K562 (cell line): ENCODE measurements at regions not wholly inside any gene's neighbourhood (a gene's known extent, or its start where the extent isn't known, plus 50 kb on each side); places are given as distances from the start of the nearest gene placed in this dataset.

ENCODE experiments used
- ATAC-seq: fragments of 200-7000 bp; cut with Tn5 transposase; 3 replicates; pipeline ENCODE4 v1.9.1; 2020; ENCODE audit warnings: moderate library complexity
- BruUV-seq: library from RNA; stranded (reverse); fragments of 400-500 nt; replicated peaks from 2 replicates; lab custom pipeline; 2021; lab: Mats Ljungman, UMichigan
- CTCF ChIA-PET: fragments of 300-600 bp; formaldehyde crosslinking; extraction: SDS; loops from one replicate; lab custom pipeline; 2021; ENCODE audit warnings: low intra/inter-chr PET ratio; lab: Yijun Ruan, JAX
- POLR2A ChIA-PET: fragments of 300-600, 350-650 bp; sonication (Branson Sonifier 250); formaldehyde crosslinking; extraction: SDS; loops from one replicate; lab custom pipeline; 2021; ENCODE audit warnings: antibody characterized with exemption, inconsistent platforms; lab: Yijun Ruan, JAX
- DNase-seq, 4 experiments: peaks; one replicate each; pipeline versions ENCODE4 v3.0.0 to v3.0.0-alpha.2; 2011 to 2018; ENCODE audit warnings: low spot score in 3 of 4, mixed read lengths in 3 of 4; ENCODE audit errors: extremely low read depth in 1 of 4
- FAIRE-seq: peaks from 2 replicates; lab custom pipeline; 2011; peaks lifted over from hg19 to GRCh38; lab: Jason Lieb, UNC
- H2AFZ ChIP-seq: 2 replicates; pipeline ENCODE4 v1.6.0; 2011; ENCODE audit warnings: low read depth, low read length, control low read depth, inconsistent platforms
- H3K27ac ChIP-seq: fragments of 200-600 bp; 3 replicates; pipeline ENCODE4 v1.8.0; 2011; ENCODE audit warnings: low read depth, mild to moderate bottlenecking, control low read depth, inconsistent platforms, low read length, moderate library complexity, mixed read lengths; ENCODE audit errors: extremely low read depth
- H3K27me3 ChIP-seq, 2 experiments: fragments of 300-600 bp in 1 of 2; 2 replicates in 1 of 2; 3 replicates in 1 of 2; pipeline versions ENCODE4 v1.6.0 to v1.8.0; 2011; ENCODE audit warnings: inconsistent platforms in 2 of 2, low read length in 2 of 2, mild to moderate bottlenecking in 1 of 2, mixed read lengths in 1 of 2, moderate library complexity in 1 of 2; ENCODE audit not compliant: control insufficient read depth in 2 of 2, insufficient read depth in 2 of 2
- H3K36me3 ChIP-seq: fragments of 300-600 bp; 3 replicates; pipeline ENCODE4 v1.8.0; 2011; ENCODE audit warnings: mild to moderate bottlenecking, low read length, inconsistent platforms; ENCODE audit not compliant: control insufficient read depth, insufficient read depth
- H3K4me1 ChIP-seq, 2 experiments: fragments of 200-600 bp in 1 of 2; replicated peaks in 1 of 2; 2 replicates in 1 of 2; 3 replicates in 1 of 2; pipeline versions ENCODE4 v1.5.1 to v1.8.0; 2011; ENCODE audit warnings: inconsistent platforms in 2 of 2, low read length in 2 of 2, mild to moderate bottlenecking in 1 of 2, mixed read lengths in 1 of 2, moderate library complexity in 1 of 2; ENCODE audit not compliant: control insufficient read depth in 2 of 2, insufficient read depth in 2 of 2
- H3K4me2 ChIP-seq: 2 replicates; pipeline ENCODE4 v1.6.1; 2011; ENCODE audit warnings: low read length, control low read depth, inconsistent platforms, mixed read lengths; ENCODE audit not compliant: insufficient read depth
- H3K4me3 ChIP-seq: fragments of 200-600 bp; sonication (generic), shearing (Covaris generic); 2 replicates; pipeline ENCODE4 v1.5.1; 2016; ENCODE audit warnings: control low read depth, inconsistent platforms
- H3K79me2 ChIP-seq: fragments of 200-600 bp; 3 replicates; pipeline ENCODE4 v1.8.0; 2011; ENCODE audit warnings: low read length, inconsistent platforms; ENCODE audit not compliant: control insufficient read depth, insufficient read depth
- H3K9ac ChIP-seq, 2 experiments: 2 replicates each; pipeline versions ENCODE4 v1.6.0 to v1.6.1; 2011; ENCODE audit warnings: low read depth in 2 of 2, low read length in 2 of 2, control low read depth in 1 of 2, inconsistent platforms in 1 of 2, mild to moderate bottlenecking in 1 of 2, mixed read lengths in 1 of 2; ENCODE audit not compliant: insufficient read depth in 1 of 2
- H3K9me1 ChIP-seq: one replicate; pipeline ENCODE4 v1.6.0; 2011; ENCODE audit warnings: inconsistent platforms, mild to moderate bottlenecking, low read length, moderate library complexity; ENCODE audit not compliant: control insufficient read depth, insufficient read depth
- H3K9me3 ChIP-seq: replicated peaks from 2 replicates; pipeline ENCODE4 v1.5.1; 2011; ENCODE audit warnings: low read depth, low read length, inconsistent platforms; ENCODE audit not compliant: control insufficient read depth, insufficient read depth
- H4K20me1 ChIP-seq: replicated peaks from 2 replicates; pipeline ENCODE4 v1.6.1; 2011; ENCODE audit warnings: low read length, inconsistent platforms, mixed read lengths; ENCODE audit not compliant: control insufficient read depth, insufficient read depth
- ASH1L ChIP-seq: fragments of 450-650 bp; IDR thresholded peaks from 2 replicates; pipeline ENCODE4 v1.6.1; 2018; ENCODE audit warnings: borderline replicate concordance, mild to moderate bottlenecking, low read depth; ENCODE audit not compliant: partially characterized antibody
- EP300 ChIP-seq: IDR thresholded peaks from 2 replicates; pipeline ENCODE4 v1.6.1; 2012; ENCODE audit warnings: low read length, improper control_type of control experiment
- ETV1 ChIP-seq: fragments of 450-650 bp; conservative IDR thresholded peaks from 2 replicates; pipeline ENCODE4 v1.6.1; 2016; ENCODE audit warnings: missing genetic modification characterization, control low read depth, low read depth, missing compliant biosample characterization
- PBX2 ChIP-seq, 2 experiments: IDR thresholded peaks in 1 of 2; conservative IDR thresholded peaks in 1 of 2; 2 replicates each; pipeline ENCODE4 v1.6.1; 2016; ENCODE audit warnings: low read depth in 2 of 2, mild to moderate bottlenecking in 1 of 2, missing compliant biosample characterization in 1 of 2, missing genetic modification characterization in 1 of 2, moderate library complexity in 1 of 2
- POLR2AphosphoS2 ChIP-seq: IDR thresholded peaks from 2 replicates; pipeline ENCODE4 v1.6.1; 2012; ENCODE audit warnings: low read length, improper control_type of control experiment
- RAD51 ChIP-seq: fragments of 450-650 bp; IDR thresholded peaks from 2 replicates; pipeline ENCODE4 v1.7.1; 2016; ENCODE audit warnings: low read depth, mild to moderate bottlenecking, borderline replicate concordance
- RB1 ChIP-seq: fragments of 450-650 bp; IDR thresholded peaks from 2 replicates; pipeline ENCODE4 v1.6.1; 2017; ENCODE audit warnings: low read depth, mild to moderate bottlenecking
- SETDB1 ChIP-seq: IDR thresholded peaks from one replicate; pipeline ENCODE4 v1.6.1; 2012; ENCODE audit warnings: low read length, control low read depth, inconsistent platforms
- SMAD1 ChIP-seq: fragments of 150-350 bp; IDR thresholded peaks from 2 replicates; pipeline ENCODE4 v1.6.1; 2014; ENCODE audit warnings: low read length, low read depth; ENCODE audit not compliant: partially characterized antibody
- SRSF3 ChIP-seq: fragments of 200-400 bp; formaldehyde crosslinking; IDR thresholded peaks from 2 replicates; pipeline ENCODE4 v1.6.1; 2016; ENCODE audit warnings: mild to moderate bottlenecking, low read length, moderate library complexity; ENCODE audit not compliant: insufficient read depth
- ZBTB2 ChIP-seq: fragments of 450-650 bp; IDR thresholded peaks from 2 replicates; pipeline ENCODE4 v1.6.1; 2016; ENCODE audit warnings: antibody characterized with exemption
- ZNF253 ChIP-seq: fragments of 250-450 bp; sonication (Bioruptor Pico); conservative IDR thresholded peaks from 2 replicates; pipeline ENCODE4 v1.6.1; 2021; ENCODE audit warnings: mild to moderate bottlenecking
- in situ Hi-C: fragments of 300-500 bp; cut with MboI; formaldehyde crosslinking; loops from 4 replicates; pipeline ENCODE4 v1.15.0; 2018; ENCODE audit warnings: inconsistent platforms, mixed read lengths
- intact Hi-C: fragments of 100-400 bp; cut with micrococcal nuclease; formaldehyde crosslinking; loops from 2 replicates; pipeline ENCODE4 v1.14.2; 2022
- TF ChIP-seq, protein P1 (sequence below): sonication (generic); formaldehyde crosslinking; IDR thresholded peaks from 2 replicates; pipeline ENCODE4 v1.8.1; 2023; ENCODE audit warnings: mild to moderate bottlenecking, missing genetic modification reagents

DNA sequence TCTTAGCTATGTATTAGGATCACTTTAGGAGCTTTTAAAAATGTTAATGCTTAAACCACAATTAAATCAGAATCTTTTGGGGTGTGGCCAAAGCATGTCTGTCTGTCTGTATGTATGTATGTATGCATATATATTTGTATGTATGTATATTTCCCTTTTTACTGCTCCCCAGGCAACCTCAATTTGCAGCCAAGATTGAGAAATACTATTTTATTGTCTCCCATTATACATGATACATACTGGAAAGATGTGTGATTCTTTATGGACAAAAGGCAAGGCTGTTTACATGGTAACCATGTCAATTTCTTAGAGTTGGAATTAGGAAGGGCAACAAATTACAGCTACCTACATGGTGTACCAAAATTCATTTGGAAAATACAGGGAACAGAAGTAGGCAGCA lies 783.6 kb downstream of the ETS1 start:
- Histone ChIP-seq H3K4me1 (no peaks in the 10 kb centered on the region), H3K36me3 (no peaks in the 10 kb centered on the region)
- DNase-seq, result no peak
- TF ChIP-seq ZNF253 (CRISPR knock-in tag), result no peak
- TF ChIP-seq SRSF3, result no peak
- no peak for TF ChIP-seq SETDB1
- no peak for TF ChIP-seq ZBTB2
- TF ChIP-seq PBX2 (CRISPR knock-in tag; IDR thresholded peaks at IDR 0.05; ENCODE audit: low read depth), result no peak
- no peak for TF ChIP-seq PBX2 (tag; conservative IDR thresholded peaks at IDR 0.05; ENCODE audit: low read depth)
- TF ChIP-seq ASH1L, result no peak
- TF ChIP-seq, protein P1, sequence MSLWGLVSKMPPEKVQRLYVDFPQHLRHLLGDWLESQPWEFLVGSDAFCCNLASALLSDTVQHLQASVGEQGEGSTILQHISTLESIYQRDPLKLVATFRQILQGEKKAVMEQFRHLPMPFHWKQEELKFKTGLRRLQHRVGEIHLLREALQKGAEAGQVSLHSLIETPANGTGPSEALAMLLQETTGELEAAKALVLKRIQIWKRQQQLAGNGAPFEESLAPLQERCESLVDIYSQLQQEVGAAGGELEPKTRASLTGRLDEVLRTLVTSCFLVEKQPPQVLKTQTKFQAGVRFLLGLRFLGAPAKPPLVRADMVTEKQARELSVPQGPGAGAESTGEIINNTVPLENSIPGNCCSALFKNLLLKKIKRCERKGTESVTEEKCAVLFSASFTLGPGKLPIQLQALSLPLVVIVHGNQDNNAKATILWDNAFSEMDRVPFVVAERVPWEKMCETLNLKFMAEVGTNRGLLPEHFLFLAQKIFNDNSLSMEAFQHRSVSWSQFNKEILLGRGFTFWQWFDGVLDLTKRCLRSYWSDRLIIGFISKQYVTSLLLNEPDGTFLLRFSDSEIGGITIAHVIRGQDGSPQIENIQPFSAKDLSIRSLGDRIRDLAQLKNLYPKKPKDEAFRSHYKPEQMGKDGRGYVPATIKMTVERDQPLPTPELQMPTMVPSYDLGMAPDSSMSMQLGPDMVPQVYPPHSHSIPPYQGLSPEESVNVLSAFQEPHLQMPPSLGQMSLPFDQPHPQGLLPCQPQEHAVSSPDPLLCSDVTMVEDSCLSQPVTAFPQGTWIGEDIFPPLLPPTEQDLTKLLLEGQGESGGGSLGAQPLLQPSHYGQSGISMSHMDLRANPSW, result no peak
- TF ChIP-seq EP300, result no peak
- TF ChIP-seq RB1, result no peak
- TF ChIP-seq RAD51, result no peak
- TF ChIP-seq ETV1 (tag), result no peak
- TF ChIP-seq POLR2AphosphoS2, result no peak
- TF ChIP-seq SMAD1, result no peak
- TF ChIP-seq, all 486 proteins: peak for 0
- FAIRE-seq (no peak), ATAC-seq (no peak)
- in situ Hi-C loops, result no loop called here
- H3K4me3 ChIP-seq, result no peak overlapping the region
- ChIA-PET CTCF (no interaction called here), POLR2A (no interaction called here)
- H3K4me2 ChIP-seq, result no peak overlapping the region
- intact Hi-C loops, result no loop called here
- H3K27me3 ChIP-seq, result no peaks in the 10 kb centered on the region
- no peaks in the 10 kb centered on the region for H4K20me1 ChIP-seq
- H2AFZ ChIP-seq, result no peak overlapping the region
- no peaks in the 10 kb centered on the region for H3K9me1 ChIP-seq
- H3K79me2 ChIP-seq, result no peaks in the 10 kb centered on the region
- no TSS peak for BruUV-seq
- H3K9ac ChIP-seq, result no peak overlapping the region
- H3K27ac ChIP-seq, result no peak overlapping the region
- no peaks in the 10 kb centered on the region for H3K9me3 ChIP-seq
